ENCODE measurements at regions not wholly inside any gene's neighbourhood (a gene's known extent, or its start where the extent isn't known, plus 50 kb on each side); places are given as distances from the start of the nearest gene placed in this dataset.

DNA sequence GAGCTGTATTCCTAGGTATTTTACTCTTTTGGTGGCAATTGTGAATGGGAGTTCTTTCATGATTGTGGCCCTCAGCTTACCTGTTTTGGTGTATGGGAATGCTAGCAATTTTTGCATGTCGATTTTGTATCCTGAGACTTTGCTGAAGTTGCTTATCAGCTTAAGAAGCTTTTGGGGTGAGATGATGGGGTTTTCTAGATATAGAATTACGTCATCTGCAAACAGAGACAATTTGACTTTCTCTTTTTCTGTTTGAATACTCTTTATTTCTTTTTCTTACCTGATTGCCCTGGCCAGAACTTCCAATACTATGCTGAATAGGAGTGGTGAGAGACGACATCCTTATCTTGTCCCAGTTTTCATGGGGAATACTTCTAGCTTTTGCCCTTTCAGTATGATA lies 191.2 kb downstream of the KCNE4 start:
- 56% methylated on average over 3 of the region's 3 CpGs for WGBS

DNA sequence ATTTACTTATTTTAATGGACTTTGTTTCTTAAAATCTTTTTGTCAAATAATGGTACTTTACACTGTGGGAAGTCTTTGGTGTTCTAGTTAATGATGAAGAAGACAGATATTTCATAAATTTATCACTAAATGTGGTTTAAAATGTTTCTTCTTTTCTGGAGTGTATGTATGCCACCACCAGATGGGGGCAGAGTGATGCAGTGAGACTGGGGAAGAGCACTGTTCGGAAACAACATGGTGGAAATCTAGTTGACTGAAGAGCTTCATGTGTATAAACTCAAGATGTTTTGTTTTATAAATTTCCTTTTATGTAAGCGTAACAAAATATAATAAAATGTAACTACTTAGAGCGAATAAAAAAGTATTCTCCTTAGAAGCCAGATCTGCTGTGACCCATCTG lies 195.1 kb downstream of the KCNE4 start:
- no peak overlapping the region for H3K27ac ChIP-seq (ENCODE audit: low read depth in 1 of 2, low read length in 2 of 2)
- H3K4me1 ChIP-seq (ENCODE audit: control insufficient read depth in 4 of 4, insufficient read depth in 4 of 4, low read length in 3 of 4), result no peaks in the 10 kb centered on the region
- H3K9ac ChIP-seq (ENCODE audit: low read depth in 1 of 2, low read length in 2 of 2), result no peak overlapping the region
- no peaks in the 10 kb centered on the region for H3K27me3 ChIP-seq (ENCODE audit: control insufficient read depth in 4 of 4, insufficient read depth in 4 of 4, low read length in 3 of 4)
- no peak overlapping the region for H3K4me3 ChIP-seq (ENCODE audit: low read depth in 1 of 3, low read length in 3 of 3)
- DNase-seq (ENCODE audit: low spot score), result no peak
- WGBS, result 87% methylated on average over 3 of the region's 3 CpGs
- H3K36me3 ChIP-seq (ENCODE audit: control insufficient read depth in 4 of 4, insufficient read depth in 3 of 4, low read depth in 1 of 4, low read length in 3 of 4), result no peaks in the 10 kb centered on the region
- TF ChIP-seq NR2F2 (IDR thresholded peaks at IDR 0.05), result no peak
- TF ChIP-seq RAD21 (IDR thresholded peaks at IDR 0.05), result peak in 1 of 2 donors; percentile 22
- no peak for TF ChIP-seq SP1 (IDR thresholded peaks at IDR 0.05)
- peaks cover 0 to 3% (median 0%) of the 10 kb centered on the region in 4 donors for H3K9me3 ChIP-seq (ENCODE audit: control insufficient read depth in 4 of 4, low read length in 3 of 4)

More for the DNA sequence above, 191.2 kb downstream of the KCNE4 start:
- Histone ChIP-seq H3K4me3 (ENCODE audit: low read depth in 1 of 3, low read length in 3 of 3) (no peak overlapping the region), H3K4me1 (ENCODE audit: control insufficient read depth in 4 of 4, insufficient read depth in 4 of 4, low read length in 3 of 4) (no peaks in the 10 kb centered on the region), H3K27me3 (ENCODE audit: control insufficient read depth in 4 of 4, insufficient read depth in 4 of 4, low read length in 3 of 4) (no peaks in the 10 kb centered on the region), H3K9ac (ENCODE audit: low read depth in 1 of 2, low read length in 2 of 2) (no peak overlapping the region), H3K27ac (ENCODE audit: low read depth in 1 of 2, low read length in 2 of 2) (no peak overlapping the region), H3K36me3 (ENCODE audit: control insufficient read depth in 4 of 4, insufficient read depth in 3 of 4, low read depth in 1 of 4, low read length in 3 of 4) (no peaks in the 10 kb centered on the region), H3K9me3 (ENCODE audit: control insufficient read depth in 4 of 4, low read length in 3 of 4) (peaks cover 0 to 3% (median 0%) of the 10 kb centered on the region in 4 donors)
- TF ChIP-seq SP1 (IDR thresholded peaks at IDR 0.05), result no peak
- no peak for TF ChIP-seq TAF1 (conservative IDR thresholded peaks at IDR 0.05)
- no peak for TF ChIP-seq GABPA (IDR thresholded peaks at IDR 0.05 in 1 of 2, conservative IDR thresholded peaks at IDR 0.05 in 1 of 2)
- TF ChIP-seq, protein P1, sequence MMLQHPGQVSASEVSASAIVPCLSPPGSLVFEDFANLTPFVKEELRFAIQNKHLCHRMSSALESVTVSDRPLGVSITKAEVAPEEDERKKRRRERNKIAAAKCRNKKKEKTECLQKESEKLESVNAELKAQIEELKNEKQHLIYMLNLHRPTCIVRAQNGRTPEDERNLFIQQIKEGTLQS (IDR thresholded peaks at IDR 0.05), result no peak
- TF ChIP-seq, protein P2, sequence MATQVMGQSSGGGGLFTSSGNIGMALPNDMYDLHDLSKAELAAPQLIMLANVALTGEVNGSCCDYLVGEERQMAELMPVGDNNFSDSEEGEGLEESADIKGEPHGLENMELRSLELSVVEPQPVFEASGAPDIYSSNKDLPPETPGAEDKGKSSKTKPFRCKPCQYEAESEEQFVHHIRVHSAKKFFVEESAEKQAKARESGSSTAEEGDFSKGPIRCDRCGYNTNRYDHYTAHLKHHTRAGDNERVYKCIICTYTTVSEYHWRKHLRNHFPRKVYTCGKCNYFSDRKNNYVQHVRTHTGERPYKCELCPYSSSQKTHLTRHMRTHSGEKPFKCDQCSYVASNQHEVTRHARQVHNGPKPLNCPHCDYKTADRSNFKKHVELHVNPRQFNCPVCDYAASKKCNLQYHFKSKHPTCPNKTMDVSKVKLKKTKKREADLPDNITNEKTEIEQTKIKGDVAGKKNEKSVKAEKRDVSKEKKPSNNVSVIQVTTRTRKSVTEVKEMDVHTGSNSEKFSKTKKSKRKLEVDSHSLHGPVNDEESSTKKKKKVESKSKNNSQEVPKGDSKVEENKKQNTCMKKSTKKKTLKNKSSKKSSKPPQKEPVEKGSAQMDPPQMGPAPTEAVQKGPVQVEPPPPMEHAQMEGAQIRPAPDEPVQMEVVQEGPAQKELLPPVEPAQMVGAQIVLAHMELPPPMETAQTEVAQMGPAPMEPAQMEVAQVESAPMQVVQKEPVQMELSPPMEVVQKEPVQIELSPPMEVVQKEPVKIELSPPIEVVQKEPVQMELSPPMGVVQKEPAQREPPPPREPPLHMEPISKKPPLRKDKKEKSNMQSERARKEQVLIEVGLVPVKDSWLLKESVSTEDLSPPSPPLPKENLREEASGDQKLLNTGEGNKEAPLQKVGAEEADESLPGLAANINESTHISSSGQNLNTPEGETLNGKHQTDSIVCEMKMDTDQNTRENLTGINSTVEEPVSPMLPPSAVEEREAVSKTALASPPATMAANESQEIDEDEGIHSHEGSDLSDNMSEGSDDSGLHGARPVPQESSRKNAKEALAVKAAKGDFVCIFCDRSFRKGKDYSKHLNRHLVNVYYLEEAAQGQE (IDR thresholded peaks at IDR 0.05), result no peak
- TF ChIP-seq, protein P3, sequence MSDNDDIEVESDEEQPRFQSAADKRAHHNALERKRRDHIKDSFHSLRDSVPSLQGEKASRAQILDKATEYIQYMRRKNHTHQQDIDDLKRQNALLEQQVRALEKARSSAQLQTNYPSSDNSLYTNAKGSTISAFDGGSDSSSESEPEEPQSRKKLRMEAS (IDR thresholded peaks at IDR 0.05), result no peak
- TF ChIP-seq HNF4G (IDR thresholded peaks at IDR 0.05), result no peak
- no peak for TF ChIP-seq RXRA (IDR thresholded peaks at IDR 0.05)
- no peak for TF ChIP-seq FOXA1 (IDR thresholded peaks at IDR 0.05)
- DNase-seq (ENCODE audit: low spot score), result no peak

DNA sequence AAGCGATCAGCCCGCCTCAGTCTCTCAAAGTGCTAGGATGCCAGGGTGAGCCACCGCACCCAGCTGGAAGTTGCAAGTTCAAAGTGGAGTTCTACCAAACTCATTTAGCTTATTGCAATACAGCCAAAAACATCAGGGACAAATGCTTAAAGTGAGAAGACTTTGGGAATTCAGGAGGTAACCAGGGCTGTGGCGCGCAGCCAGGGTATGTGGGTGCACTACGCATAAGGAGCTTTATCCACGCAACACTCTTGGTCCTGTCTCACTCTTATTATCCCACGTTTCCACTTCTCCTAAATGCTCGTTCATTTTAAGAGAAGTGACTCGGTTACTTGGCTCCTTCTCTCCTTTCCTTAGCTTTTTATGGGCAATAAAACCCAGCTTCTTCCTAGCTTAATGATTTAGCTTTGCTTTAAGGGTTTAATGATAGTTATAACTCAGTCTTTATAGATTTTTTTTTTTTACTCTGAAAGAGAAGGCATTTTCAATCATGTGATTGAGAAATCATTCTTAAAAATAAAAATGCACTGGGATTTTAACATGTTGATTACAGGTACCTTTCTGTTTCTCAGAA lies 199.8 kb downstream of the KCNE4 start:
- Histone ChIP-seq H3K36me3 (ENCODE audit: control insufficient read depth in 4 of 4, insufficient read depth in 3 of 4, low read depth in 1 of 4, low read length in 3 of 4) (no peaks in the 10 kb centered on the region), H3K4me3 (ENCODE audit: low read depth in 1 of 3, low read length in 3 of 3) (no peak overlapping the region), H3K27ac (ENCODE audit: low read depth in 1 of 2, low read length in 2 of 2) (no peak overlapping the region), H3K9ac (ENCODE audit: low read depth in 1 of 2, low read length in 2 of 2) (no peak overlapping the region), H3K4me1 (ENCODE audit: control insufficient read depth in 4 of 4, insufficient read depth in 4 of 4, low read length in 3 of 4) (no peaks in the 10 kb centered on the region), H3K27me3 (ENCODE audit: control insufficient read depth in 4 of 4, insufficient read depth in 4 of 4, low read length in 3 of 4) (no peaks in the 10 kb centered on the region), H3K9me3 (ENCODE audit: control insufficient read depth in 4 of 4, low read length in 3 of 4) (no peaks in the 10 kb centered on the region)
- DNase-seq (ENCODE audit: low spot score), result no peak
- TF ChIP-seq RXRA (IDR thresholded peaks at IDR 0.05), result no peak
- no peak for TF ChIP-seq YY1 (IDR thresholded peaks at IDR 0.05)
- no peak for TF ChIP-seq JUND (IDR thresholded peaks at IDR 0.05)
- no peak for TF ChIP-seq HNF4A (conservative IDR thresholded peaks at IDR 0.05)
- TF ChIP-seq, protein P3 (IDR thresholded peaks at IDR 0.05), result no peak
- TF ChIP-seq FOXA1 (IDR thresholded peaks at IDR 0.05), result no peak
- TF ChIP-seq GABPA (IDR thresholded peaks at IDR 0.05 in 1 of 2, conservative IDR thresholded peaks at IDR 0.05 in 1 of 2), result no peak
- WGBS, result 76% methylated on average over 10 of the region's 10 CpGs

Data from liver (tissue), 7 donors.